Lung (tissue), 11 donors: ENCODE measurements at regions not wholly inside any gene's neighbourhood (a gene's known extent, or its start where the extent isn't known, plus 50 kb on each side); places are given as distances from the start of the nearest gene placed in this dataset.

Experiments
- ATAC-seq: fragments of 200-7000 bp; cut with Tn5 transposase; one replicate; pipeline ENCODE4 v1.9.1; 2020; ENCODE audit warnings: moderate number of reproducible peaks; ENCODE audit not compliant: insufficient read depth, low FRiP score
- DNase-seq, 3 donors: peaks; one replicate each; pipeline ENCODE4 v3.0.0-alpha.2; 2013 to 2017
- H3K27ac ChIP-seq, 2 donors: one replicate each; pipeline ENCODE4 v1.5.1; 2013; ENCODE audit warnings: mild to moderate bottlenecking in 2 of 2, moderate library complexity in 2 of 2, control low read depth in 1 of 2, inconsistent platforms in 1 of 2, low read depth in 1 of 2, low read length in 1 of 2
- H3K27me3 ChIP-seq, 3 donors: one replicate each; pipeline ENCODE4 v1.5.1; 2013; ENCODE audit warnings: low read length in 2 of 3; ENCODE audit not compliant: control insufficient read depth in 3 of 3, insufficient read depth in 3 of 3
- H3K36me3 ChIP-seq, 4 donors: one replicate each; pipeline ENCODE4 v1.5.1; 2013; ENCODE audit warnings: low read length in 4 of 4, mild to moderate bottlenecking in 1 of 4, moderate library complexity in 1 of 4; ENCODE audit not compliant: control insufficient read depth in 4 of 4, insufficient read depth in 4 of 4
- H3K4me1 ChIP-seq, 5 donors: one replicate each; pipeline ENCODE4 v1.5.1; 2013; ENCODE audit warnings: low read length in 5 of 5, mild to moderate bottlenecking in 2 of 5, moderate library complexity in 1 of 5; ENCODE audit not compliant: control insufficient read depth in 5 of 5, insufficient read depth in 5 of 5
- H3K4me3 ChIP-seq: one replicate; pipeline ENCODE4 v1.5.1; 2013; ENCODE audit warnings: mild to moderate bottlenecking, control low read depth, moderate library complexity
- H3K9ac ChIP-seq, 2 donors: one replicate each; pipeline ENCODE4 v1.5.1; 2013; ENCODE audit warnings: low read length in 2 of 2, control low read depth in 1 of 2; ENCODE audit not compliant: insufficient read depth in 1 of 2
- H3K9me3 ChIP-seq, 4 donors: one replicate each; pipeline ENCODE4 v1.5.1; 2013; ENCODE audit warnings: low read length in 3 of 4, mild to moderate bottlenecking in 1 of 4, moderate library complexity in 1 of 4; ENCODE audit not compliant: control insufficient read depth in 4 of 4, insufficient read depth in 3 of 4
- WGBS, 2 donors: extraction: QIAGEN DNeasy Blood & Tissue Kit; methylation state at CpG; one replicate each; pipeline ENCODE4 v1.1.7; 2013; 5-methylcytosine and 5-hydroxymethylcytosine counted together
- TF ChIP-seq, protein P1 (sequence below): IDR thresholded peaks from 2 replicates; pipeline ENCODE4 v1.5.1; 2012; ENCODE audit warnings: mild to moderate bottlenecking; ENCODE audit errors: control extremely low read depth, extremely low read depth
- donor health status: control.
- donor health status: control.
- donor health status: Bipolar disorder and iron deficiency.
- donor health status: healthy.
- donor health status: DM: yes; HTN: yes; CAD: no.

DNA sequence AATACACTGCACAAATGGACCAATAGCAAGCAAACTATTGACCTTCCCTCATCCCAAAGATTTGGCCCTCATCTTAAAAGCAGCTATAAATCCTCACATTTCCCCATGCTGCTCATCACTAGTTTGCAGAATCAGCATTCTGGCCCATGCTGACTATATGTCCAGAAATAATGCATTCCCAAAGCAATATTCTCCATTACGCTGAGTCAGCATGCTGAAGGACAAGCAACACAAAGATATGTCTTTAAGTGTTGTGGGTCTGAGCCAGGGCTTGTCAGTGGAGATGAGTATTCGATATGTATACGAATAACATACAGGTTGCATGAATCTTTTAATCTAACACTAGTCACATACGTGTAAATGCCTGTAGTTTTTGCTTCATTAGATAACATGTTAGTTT, 1045.0 kb upstream of the DDX18 start:
- no peak for ATAC-seq
- Histone ChIP-seq H3K4me3 (no peak overlapping the region), H3K27ac (no peak overlapping the region), H3K4me1 (no peaks in the 10 kb centered on the region), H3K9ac (no peak overlapping the region), H3K27me3 (no peaks in the 10 kb centered on the region), H3K36me3 (no peaks in the 10 kb centered on the region), H3K9me3 (no peaks in the 10 kb centered on the region)
- WGBS, 2 donors, result 81 to 91% methylated on average over 4 of the region's 4 CpGs
- DNase-seq, result no peak
- TF ChIP-seq, protein P1, sequence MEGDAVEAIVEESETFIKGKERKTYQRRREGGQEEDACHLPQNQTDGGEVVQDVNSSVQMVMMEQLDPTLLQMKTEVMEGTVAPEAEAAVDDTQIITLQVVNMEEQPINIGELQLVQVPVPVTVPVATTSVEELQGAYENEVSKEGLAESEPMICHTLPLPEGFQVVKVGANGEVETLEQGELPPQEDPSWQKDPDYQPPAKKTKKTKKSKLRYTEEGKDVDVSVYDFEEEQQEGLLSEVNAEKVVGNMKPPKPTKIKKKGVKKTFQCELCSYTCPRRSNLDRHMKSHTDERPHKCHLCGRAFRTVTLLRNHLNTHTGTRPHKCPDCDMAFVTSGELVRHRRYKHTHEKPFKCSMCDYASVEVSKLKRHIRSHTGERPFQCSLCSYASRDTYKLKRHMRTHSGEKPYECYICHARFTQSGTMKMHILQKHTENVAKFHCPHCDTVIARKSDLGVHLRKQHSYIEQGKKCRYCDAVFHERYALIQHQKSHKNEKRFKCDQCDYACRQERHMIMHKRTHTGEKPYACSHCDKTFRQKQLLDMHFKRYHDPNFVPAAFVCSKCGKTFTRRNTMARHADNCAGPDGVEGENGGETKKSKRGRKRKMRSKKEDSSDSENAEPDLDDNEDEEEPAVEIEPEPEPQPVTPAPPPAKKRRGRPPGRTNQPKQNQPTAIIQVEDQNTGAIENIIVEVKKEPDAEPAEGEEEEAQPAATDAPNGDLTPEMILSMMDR, result no peak

DNA sequence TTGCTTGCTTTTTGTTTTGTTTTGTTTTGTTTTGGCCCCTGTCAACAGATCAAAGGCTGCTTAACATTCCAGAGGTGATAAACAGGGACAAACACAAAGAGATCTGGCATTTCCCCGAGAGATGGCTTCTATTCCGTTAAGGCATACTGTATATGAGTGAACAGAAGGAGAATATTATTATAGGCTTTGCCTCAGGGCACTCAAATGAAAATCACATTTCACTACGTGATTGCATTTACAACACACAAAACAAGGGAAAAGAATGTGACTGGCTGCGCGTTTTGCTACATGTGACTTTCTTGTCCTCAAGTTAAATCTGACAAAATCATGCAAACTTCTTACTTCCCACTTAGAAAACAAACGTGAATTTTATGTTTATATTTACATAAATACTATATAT, 1037.9 kb upstream of the DDX18 start:
- Histone ChIP-seq H3K27me3 (no peaks in the 10 kb centered on the region), H3K27ac (no peak overlapping the region), H3K9me3 (no peaks in the 10 kb centered on the region), H3K9ac (no peak overlapping the region), H3K4me3 (no peak overlapping the region), H3K36me3 (no peaks in the 10 kb centered on the region), H3K4me1 (no peaks in the 10 kb centered on the region)
- TF ChIP-seq, protein P1, result no peak
- DNase-seq (no peak), ATAC-seq (no peak)
- 79 to 84% methylated on average over 6 of the region's 6 CpGs for WGBS, 2 donors

DNA sequence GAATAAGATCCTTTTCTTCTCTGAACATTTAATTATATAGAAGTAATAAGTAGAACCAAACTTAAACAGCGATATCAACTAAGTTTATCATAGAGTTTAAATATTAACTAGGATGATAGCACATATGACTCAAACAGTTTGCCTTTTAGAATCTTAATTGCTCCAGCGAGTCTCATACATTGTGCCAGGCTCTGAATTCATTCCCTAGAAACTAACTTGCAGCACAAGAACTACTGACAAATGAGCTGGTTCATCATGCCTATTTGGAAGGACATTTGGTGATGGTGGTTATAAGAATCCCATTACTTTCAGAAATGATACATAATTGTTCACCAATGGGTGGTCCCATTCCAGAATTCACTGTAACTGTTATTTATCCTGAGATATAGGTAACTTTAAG, 1026.6 kb upstream of the DDX18 start:
- ATAC-seq, result no peak
- H3K9ac ChIP-seq, result no peak overlapping the region
- H3K27ac ChIP-seq, result no peak overlapping the region
- no peaks in the 10 kb centered on the region for H3K27me3 ChIP-seq
- no peaks in the 10 kb centered on the region for H3K9me3 ChIP-seq
- no peak for DNase-seq
- TF ChIP-seq, protein P1, result no peak
- 63 to 76% methylated on average over 2 of the region's 2 CpGs for WGBS, 2 donors
- H3K4me1 ChIP-seq, result peaks cover 0 to 5% (median 0%) of the 10 kb centered on the region in 5 donors
- H3K36me3 ChIP-seq, result no peaks in the 10 kb centered on the region
- no peak overlapping the region for H3K4me3 ChIP-seq

DNA sequence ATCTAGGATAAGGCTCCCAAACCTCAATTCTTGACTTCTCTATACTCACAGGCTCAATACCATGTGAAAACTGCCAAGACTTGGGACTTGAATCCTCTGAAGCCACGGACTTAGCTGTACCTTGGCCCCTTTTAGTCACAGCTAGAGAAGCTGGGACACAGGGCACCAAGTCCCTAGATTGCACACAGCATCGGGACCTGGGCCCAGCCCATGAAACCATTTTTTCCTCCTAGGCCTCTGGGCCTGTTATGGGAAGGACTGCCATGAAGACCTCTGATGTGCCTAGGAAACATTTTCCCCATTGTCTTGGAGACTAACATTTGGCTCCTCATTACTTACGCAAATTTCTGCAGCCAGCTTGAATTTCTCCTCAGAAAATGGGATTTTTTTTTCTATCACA, 1011.8 kb upstream of the DDX18 start:
- Histone ChIP-seq H3K4me1 (no peaks in the 10 kb centered on the region), H3K9ac (no peak overlapping the region), H3K36me3 (no peaks in the 10 kb centered on the region), H3K27ac (no peak overlapping the region), H3K27me3 (no peaks in the 10 kb centered on the region), H3K9me3 (peaks cover 0 to 9% (median 2%) of the 10 kb centered on the region in 4 donors), H3K4me3 (no peak overlapping the region)
- no peak for ATAC-seq
- TF ChIP-seq, protein P1, result no peak
- 67 to 70% methylated on average over 3 of the region's 3 CpGs for WGBS, 2 donors
- no peak for DNase-seq
